Stimulated activated CD8-positive, alpha-beta memory T cell treated with anti-CD3 and anti-CD28 coated beads, Interleukin-15, amount 100 ng/mL, for 1 hour (primary cell): ENCODE measurements at regions not wholly inside any gene's neighbourhood (a gene's known extent, or its start where the extent isn't known, plus 50 kb on each side); places are given as distances from the start of the nearest gene placed in this dataset.

Experiments used
- DNase-seq: peaks from one replicate; pipeline ENCODE4 v3.0.0-alpha.2; 2020; ENCODE audit warnings: low read depth

GRCh38 chr2:479490-480176 lies 191.7 kb upstream of the ALKAL2 start:
- DNase-seq = no peak

- DNase-seq = no peak
Measured at GRCh38 chr2:479031-479430, 191.1 kb upstream of the ALKAL2 start.

GRCh38 chr2:471560-471959 lies 183.7 kb upstream of the ALKAL2 start:
- DNase-seq = no peak

- no peak for DNase-seq
Measured at GRCh38 chr2:469514-469913, 181.6 kb upstream of the ALKAL2 start.

GRCh38 chr2:468648-469336 lies 180.9 kb upstream of the ALKAL2 start:
- no peak for DNase-seq

GRCh38 chr2:467892-468647 lies 180.2 kb upstream of the ALKAL2 start:
- no peak for DNase-seq

GRCh38 chr2:467543-467891 lies 179.6 kb upstream of the ALKAL2 start:
- DNase-seq = no peak

- no peak for DNase-seq
Measured at GRCh38 chr2:467101-467500, 179.2 kb upstream of the ALKAL2 start.

- no peak for DNase-seq
Measured at GRCh38 chr2:464562-465309, 176.8 kb upstream of the ALKAL2 start.

GRCh38 chr2:460861-461260 lies 173.0 kb upstream of the ALKAL2 start:
- peak; percentile 4 for DNase-seq

- no peak for DNase-seq
Measured at GRCh38 chr2:459931-460330, 172.0 kb upstream of the ALKAL2 start.

GRCh38 chr2:458425-458815 lies 170.5 kb upstream of the ALKAL2 start:
- DNase-seq = no peak

- DNase-seq = no peak
Measured at GRCh38 chr2:457792-458424, 170.0 kb upstream of the ALKAL2 start.

- no peak for DNase-seq
Measured at GRCh38 chr2:457262-457661, 169.4 kb upstream of the ALKAL2 start.

GRCh38 chr2:455913-456312 lies 168.0 kb upstream of the ALKAL2 start:
- DNase-seq = no peak

- DNase-seq = no peak
Measured at GRCh38 chr2:455015-455705, 167.3 kb upstream of the ALKAL2 start.

GRCh38 chr2:453132-453531 lies 165.2 kb upstream of the ALKAL2 start:
- no peak for DNase-seq

GRCh38 chr2:451495-451894 lies 163.6 kb upstream of the ALKAL2 start:
- no peak for DNase-seq

- no peak for DNase-seq
Measured at GRCh38 chr2:449246-450067, 161.6 kb upstream of the ALKAL2 start.

GRCh38 chr2:447902-448665 lies 160.2 kb upstream of the ALKAL2 start:
- no peak for DNase-seq
